ENCODE measurements at regions not wholly inside any gene's neighbourhood (a gene's known extent, or its start where the extent isn't known, plus 50 kb on each side); places are given as distances from the start of the nearest gene placed in this dataset.
A peak's percentile ranks its signal among the peaks of the same experiment; 100 is the strongest.

- CTCF ChIA-PET: no interaction called here
- POLR2A ChIA-PET: no interaction called here
- Histone ChIP-seq H3K9me3 (ENCODE audit: control insufficient read depth, insufficient read depth, low read length) (no peaks in the 10 kb centered on the region), H3K27me3 (ENCODE audit: control insufficient read depth, insufficient read depth, low read length) (peaks cover 4% of the 10 kb centered on the region), H3K4me3 (ENCODE audit: low read depth, low read length) (no peak overlapping the region), H3K27ac (ENCODE audit: low read depth, low read length) (no peak overlapping the region)
- no peak for DNase-seq (ENCODE audit: low read depth, low spot score)
- TF ChIP-seq CTCF (IDR thresholded peaks at IDR 0.05; ENCODE audit: low read depth, low read length): no peak
Observed at GRCh38 chr11:116079580-116079979, 575.4 kb upstream of the CADM1 start.

- H3K9me3 ChIP-seq (ENCODE audit: control insufficient read depth, insufficient read depth, low read length): no peaks in the 10 kb centered on the region
- DNase-seq (ENCODE audit: low read depth, low spot score): no peak
- no peak overlapping the region for H3K27ac ChIP-seq (ENCODE audit: low read depth, low read length)
- ChIA-PET POLR2A (no interaction called here), CTCF (interaction anchor here (0.5 to 1.8 kb wide), 3 partner anchors 631 to 759 kb away, joined by 3 to 9 read pairs (median 3); no protein-coding TSS in a partner anchor)
- TF ChIP-seq CTCF (IDR thresholded peaks at IDR 0.05; ENCODE audit: low read depth, low read length): peak; percentile 57
- H3K4me3 ChIP-seq (ENCODE audit: low read depth, low read length): no peak overlapping the region
- H3K27me3 ChIP-seq (ENCODE audit: control insufficient read depth, insufficient read depth, low read length): peaks cover 2% of the 10 kb centered on the region
Observed at GRCh38 chr11:116078101-116078591, 573.9 kb upstream of the CADM1 start.

- peaks cover 5% of the 10 kb centered on the region for H3K27me3 ChIP-seq (ENCODE audit: control insufficient read depth, insufficient read depth, low read length)
- ChIA-PET CTCF (interaction anchor here (1.8 kb wide), 1 partner anchor 752 kb away, joined by 9 read pairs; no protein-coding TSS in a partner anchor), POLR2A (no interaction called here)
- no peak for DNase-seq (ENCODE audit: low read depth, low spot score)
- no peak overlapping the region for H3K4me3 ChIP-seq (ENCODE audit: low read depth, low read length)
- no peaks in the 10 kb centered on the region for H3K9me3 ChIP-seq (ENCODE audit: control insufficient read depth, insufficient read depth, low read length)
- no peak overlapping the region for H3K27ac ChIP-seq (ENCODE audit: low read depth, low read length)
- TF ChIP-seq CTCF (IDR thresholded peaks at IDR 0.05; ENCODE audit: low read depth, low read length): no peak
Observed at GRCh38 chr11:116077092-116077491, 572.9 kb upstream of the CADM1 start.

- Histone ChIP-seq H3K4me3 (ENCODE audit: low read depth, low read length) (no peak overlapping the region), H3K27ac (ENCODE audit: low read depth, low read length) (no peak overlapping the region), H3K9me3 (ENCODE audit: control insufficient read depth, insufficient read depth, low read length) (no peaks in the 10 kb centered on the region), H3K27me3 (ENCODE audit: control insufficient read depth, insufficient read depth, low read length) (peaks cover 5% of the 10 kb centered on the region)
- ChIA-PET CTCF (no interaction called here), POLR2A (no interaction called here)
- DNase-seq (ENCODE audit: low read depth, low spot score): no peak
- TF ChIP-seq CTCF (IDR thresholded peaks at IDR 0.05; ENCODE audit: low read depth, low read length): no peak
Observed at GRCh38 chr11:116073854-116074837, 569.9 kb upstream of the CADM1 start.
